HS-5 (cell line): ENCODE measurements at regions not wholly inside any gene's neighbourhood (a gene's known extent, or its start where the extent isn't known, plus 50 kb on each side); places are given as distances from the start of the nearest gene placed in this dataset.

Experiments used
- DNase-seq: peaks from one replicate; pipeline ENCODE4 v3.0.0-alpha.2; 2012; ENCODE audit warnings: low read depth

DNA sequence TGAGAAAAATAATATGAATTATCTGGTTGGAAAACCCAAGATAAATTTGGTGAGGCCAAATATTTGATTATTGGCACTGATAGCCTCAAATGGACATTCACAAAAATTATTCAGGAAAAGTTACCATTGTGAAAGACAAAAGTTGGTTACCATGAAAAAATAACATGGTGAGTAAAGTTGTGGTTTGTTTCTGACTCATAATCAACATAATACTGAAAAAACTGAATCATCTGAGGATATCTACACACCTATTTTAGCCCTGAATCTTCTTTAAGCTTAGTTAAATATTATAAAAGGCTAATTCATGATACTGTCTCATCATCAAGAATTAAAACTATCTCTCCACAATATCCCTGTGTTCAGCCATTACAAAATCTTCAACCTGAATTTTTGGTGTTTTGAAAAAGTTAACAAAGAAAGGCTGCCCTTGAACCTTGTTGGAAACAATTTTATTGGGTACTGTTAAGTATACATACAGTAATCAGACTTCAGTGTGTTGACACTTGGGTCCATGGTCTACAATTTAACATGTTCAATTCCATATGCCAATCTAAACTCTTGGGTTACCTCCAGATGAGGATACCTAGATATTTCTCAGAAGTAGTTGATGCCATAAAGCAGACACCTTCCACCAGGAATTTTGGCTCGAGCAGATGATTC is 607.5 kb upstream of the SLC39A10 start:
- DNase-seq = peak; percentile 31

DNA sequence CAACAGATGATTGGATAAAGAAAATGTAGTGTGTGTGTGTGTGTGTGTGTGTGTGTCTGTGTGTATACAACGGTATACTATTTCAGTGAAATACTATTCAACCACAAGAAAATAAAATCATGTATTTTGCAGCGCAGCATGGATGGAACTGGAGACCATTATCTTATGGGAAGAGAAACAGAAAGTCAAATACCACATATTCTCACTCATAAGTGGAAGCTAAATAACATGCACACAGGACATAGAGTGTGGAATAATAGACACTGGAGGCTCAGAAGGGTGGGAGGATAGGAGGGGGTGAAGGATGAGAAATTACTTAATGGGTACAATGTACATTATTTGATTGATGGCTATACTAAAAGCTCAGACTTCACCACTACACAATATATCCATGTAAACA is 609.1 kb upstream of the SLC39A10 start:
- DNase-seq = no peak

DNA sequence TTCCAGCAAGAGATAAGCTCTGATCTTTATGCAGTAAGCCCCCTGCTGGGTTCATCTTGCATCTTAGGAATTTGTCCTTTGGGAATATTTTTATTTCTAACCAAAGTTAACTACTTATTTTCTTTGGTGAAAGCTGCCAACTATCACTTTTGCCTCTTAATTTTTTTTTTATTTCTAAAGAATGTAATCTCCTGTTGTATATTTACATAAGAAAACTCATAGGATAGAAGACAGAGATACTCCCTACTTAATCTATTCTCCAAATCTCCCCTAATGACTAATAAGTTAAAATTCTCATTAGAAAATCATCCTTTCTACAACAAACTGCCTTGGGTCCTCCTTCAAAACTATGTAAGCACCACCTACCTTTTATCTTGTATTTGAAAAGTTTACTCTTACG is 612.2 kb upstream of the SLC39A10 start:
- DNase-seq = no peak

DNA sequence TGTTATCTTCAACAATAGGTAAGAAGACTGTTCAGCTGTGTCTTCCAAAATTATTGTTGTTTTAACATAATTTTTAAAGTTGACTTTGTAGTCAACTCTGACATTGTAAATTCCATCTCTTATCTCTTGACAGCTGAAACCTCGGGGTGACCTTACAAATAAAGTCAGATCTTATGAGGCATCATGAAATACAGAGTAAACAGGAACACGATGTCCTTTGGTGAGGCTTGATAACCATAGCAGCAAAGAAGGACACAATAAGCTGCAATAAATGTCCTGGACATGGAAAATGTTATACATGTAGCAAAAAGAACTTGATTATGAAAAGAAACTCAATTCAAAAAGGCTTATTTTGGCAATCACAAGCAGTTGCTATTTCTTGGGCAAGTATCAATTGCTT is 618.9 kb upstream of the SLC39A10 start:
- no peak for DNase-seq

DNA sequence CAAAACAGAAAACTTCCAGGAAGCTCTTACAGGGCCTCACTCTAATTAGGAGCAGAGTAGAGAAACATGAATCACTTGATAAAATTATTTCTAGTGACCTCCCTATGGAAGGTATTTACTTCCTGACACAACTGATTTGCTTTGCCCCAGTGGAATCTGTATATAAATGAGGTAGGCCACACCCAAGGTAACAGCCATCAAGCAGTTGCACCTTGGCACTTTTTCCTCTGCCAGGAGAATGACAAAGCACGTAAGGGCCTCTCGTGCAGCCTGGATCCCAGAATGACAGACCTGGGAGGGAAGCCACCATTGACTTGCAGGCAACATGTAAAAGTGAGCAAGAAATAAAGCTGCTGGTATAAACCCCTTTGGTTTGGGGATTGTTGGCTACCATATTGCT is 620.0 kb upstream of the SLC39A10 start:
- no peak for DNase-seq

DNA sequence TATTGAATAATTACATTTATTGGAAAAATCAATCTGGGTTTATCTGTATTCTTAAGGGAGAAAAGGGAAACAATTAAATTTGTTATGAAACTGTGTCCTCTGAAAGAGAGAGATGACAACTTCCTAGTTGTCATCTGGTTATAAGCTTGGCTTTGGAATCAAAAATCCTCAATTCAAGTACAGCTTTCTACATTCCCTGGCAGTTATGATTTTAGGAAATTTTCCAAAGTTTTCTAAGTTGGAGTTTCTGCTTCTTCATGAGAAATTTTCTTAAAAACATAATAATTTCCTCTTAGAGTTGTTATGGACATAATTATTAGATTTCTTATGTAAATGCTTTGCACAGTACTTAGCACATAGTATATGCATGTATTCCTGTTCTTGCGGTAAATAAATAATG is 625.6 kb upstream of the SLC39A10 start:
- no peak for DNase-seq

DNA sequence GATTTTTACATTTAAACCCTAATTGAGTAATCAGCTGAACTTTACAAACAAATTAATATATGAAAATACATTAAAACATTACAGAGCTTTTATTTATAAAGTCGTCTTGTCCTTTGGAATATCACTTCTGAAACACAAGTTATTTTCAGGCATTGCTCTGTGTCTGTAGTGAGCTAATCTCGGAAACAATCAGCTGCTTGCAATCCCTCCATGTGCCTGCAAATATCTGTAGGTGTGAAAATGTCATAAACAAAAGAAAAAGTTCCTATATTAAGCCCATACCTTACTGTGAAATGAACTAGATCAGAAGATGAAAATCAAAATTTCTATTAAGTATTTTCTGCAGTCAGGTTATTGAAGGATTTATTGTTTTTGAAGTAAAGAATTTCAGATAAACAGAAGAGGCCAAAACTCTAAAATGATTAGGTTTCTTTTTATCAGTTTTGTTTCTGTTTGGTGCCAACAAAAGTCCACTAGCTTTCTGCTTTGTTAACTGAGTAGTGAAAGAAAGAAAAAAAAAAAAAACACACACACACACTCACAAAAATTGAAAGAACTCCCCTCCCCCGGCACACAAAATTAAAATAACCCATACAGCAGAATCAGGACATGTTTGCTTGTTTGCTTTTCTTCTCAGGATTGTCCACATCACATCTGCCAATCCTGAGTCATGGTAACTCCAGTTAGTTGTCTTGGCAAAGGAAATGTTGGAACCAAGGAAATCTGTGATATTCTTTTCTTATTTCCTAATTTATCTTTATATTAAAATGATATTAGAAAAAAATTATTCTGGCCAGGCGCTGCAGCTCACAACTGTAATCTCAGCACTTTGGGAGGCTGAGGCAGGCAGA is 627.0 kb upstream of the SLC39A10 start:
- DNase-seq = no peak

DNA sequence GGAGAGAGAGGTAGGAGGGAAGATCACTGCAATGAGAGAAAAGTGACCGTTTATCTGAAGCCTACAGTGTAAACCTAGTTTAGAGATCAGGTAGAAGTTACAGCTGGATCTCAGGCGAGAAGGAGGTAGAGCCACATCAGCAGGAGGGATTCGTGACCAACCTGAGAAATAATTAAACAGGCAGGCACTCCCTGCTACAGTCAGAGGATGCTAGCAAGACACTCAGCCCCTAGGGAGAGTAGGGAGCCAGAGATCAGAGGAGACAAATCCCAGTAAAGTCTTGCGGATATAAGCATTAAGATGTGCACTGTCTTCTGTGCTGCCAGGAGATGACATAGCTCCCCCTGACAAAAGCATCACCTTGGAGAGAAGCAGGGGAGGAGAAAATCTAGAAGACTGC is 629.1 kb upstream of the SLC39A10 start:
- no peak for DNase-seq

DNA sequence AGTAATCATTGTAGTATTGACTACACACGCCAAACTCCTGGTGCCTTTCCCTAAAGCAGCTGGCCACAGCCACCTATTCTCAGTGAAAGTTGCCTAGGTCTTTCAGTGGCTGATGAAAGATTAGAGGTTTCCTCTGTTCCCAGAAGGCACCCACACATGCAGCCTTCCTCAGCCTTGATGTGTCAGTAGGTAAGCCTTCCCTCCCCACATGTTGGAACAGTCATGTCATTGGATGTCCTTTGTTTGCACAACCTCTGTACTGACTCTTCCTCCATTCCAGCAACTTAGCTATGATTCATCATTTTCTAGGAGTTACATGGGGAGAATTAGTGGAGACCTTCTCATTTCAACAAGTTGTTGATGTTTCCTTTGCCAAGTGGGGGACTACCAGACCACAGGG is 630.8 kb upstream of the SLC39A10 start:
- peak; percentile 61 for DNase-seq

DNA sequence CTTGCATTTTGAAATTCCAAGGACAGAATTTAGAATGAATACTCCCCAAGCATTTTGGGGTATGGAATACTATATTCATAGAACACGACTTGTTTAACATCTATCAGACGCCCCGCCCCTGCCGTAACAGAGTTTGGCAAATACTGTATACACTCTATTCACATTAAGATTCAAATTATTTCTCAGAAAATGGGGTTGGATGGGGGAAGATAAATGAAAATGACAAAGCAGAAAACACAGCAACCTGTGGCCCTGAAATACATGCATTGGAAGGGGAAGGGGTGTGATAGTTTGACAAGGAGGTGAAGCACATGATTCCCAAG is 634.6 kb upstream of the SLC39A10 start:
- DNase-seq = no peak

DNA sequence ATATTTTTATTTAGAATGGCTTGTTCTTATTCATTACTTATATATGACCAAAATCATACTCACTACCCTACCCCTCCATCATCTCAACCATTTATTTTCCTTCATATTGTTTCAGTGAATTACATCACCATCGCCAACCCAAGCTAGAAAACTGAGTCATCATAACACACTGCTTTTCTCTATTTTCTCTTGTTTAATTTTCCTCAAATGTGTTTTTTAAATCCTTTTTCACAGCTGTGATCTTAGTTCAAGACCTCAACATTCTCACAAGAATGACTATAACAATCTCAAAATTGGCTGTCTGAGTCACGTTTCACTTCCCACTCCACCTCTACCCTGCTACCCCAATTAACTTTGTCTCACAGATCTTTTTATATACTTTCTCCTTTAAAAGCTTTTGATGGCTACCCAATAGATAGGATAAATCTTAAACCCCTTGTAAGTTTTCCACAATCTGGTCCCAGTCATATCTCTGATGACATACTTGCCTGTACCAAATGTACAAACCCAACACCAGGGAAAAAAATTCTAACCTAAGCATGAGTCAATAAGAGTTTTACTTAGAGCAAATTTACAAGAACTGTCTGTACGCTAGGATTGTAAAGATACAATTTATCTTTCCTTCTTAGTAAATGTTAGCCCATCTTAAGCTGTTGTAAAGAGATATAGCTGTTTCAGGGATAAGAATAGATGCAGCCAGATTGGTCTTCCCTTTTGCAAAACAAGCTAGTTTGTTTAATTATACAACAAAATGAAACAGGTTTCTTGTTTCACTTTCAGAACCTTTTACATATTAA is 635.1 kb upstream of the SLC39A10 start:
- no peak for DNase-seq

DNA sequence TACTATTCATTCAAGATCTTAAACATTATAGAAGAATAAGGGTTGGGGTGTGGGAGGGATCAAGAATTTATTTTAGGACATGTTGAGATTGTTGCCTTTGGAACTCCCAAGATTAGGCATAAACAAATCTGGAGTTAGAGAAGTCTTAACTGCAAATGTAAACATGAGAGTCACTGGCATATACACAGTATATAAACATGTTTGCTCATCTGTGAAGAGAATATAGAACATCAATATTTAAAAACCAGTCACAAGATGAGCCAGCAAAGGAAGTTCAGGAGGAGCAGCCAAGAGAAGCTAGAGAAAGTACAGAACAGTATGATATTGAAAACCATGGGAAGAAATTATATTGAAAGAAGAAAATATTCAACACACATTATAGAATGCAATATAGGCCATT is 638.6 kb upstream of the SLC39A10 start:
- no peak for DNase-seq

DNA sequence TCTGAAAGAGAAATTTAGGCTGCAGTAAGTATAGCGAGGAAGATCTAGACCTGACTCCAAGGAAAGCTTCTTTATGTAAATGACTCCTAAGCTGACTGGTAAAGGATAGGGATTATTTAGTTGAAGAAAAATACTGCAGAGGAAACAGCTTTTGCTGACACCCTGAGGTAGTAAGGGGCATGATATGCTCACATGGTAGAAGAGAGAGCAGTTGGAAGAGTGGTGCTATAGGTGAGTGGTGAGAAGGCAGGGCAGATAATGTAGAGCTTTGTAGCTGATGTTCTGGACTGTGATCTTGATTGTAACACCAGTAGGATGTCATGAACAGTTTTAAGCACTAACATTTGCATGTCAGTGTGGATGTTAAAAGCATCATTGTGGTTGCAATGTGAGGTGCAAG is 639.1 kb upstream of the SLC39A10 start:
- DNase-seq = no peak

DNA sequence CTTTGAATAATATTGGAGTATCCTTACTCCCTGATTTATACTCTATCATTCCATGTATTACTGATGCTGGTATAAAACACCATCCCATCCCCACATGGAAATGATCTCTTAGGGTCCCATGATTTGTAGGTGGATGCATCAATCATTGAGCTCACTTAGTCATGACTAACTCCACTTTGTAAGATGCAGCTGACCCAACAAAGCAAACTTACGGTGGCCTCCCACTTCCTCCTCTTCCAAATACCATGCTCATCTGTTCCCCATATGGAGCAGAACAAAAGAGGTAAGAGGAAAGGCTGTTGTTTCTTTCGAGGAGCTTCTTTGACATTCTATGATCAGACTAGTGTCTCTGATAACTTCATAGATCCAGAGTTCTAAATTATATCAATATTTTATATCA is 640.2 kb upstream of the SLC39A10 start:
- DNase-seq = no peak

DNA sequence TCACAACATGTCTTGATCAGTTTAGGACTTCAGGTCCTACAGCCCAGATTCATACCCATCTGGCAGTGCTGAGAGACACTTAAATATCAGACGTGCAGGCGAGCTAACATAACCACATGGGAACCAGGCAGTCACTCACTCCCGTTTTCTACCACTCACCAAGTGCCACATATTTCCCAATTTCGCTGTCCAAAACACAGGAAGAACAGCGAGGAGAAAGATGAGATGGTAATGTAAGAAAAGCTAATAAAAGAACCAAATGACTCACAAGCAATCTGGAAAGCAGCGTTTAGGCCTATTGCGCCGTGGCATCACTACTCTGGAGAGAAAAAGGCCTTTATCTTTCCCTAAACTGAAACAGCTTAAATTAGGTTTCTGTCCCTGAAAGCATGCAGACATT is 647.8 kb upstream of the SLC39A10 start:
- DNase-seq = peak; percentile 72

DNA sequence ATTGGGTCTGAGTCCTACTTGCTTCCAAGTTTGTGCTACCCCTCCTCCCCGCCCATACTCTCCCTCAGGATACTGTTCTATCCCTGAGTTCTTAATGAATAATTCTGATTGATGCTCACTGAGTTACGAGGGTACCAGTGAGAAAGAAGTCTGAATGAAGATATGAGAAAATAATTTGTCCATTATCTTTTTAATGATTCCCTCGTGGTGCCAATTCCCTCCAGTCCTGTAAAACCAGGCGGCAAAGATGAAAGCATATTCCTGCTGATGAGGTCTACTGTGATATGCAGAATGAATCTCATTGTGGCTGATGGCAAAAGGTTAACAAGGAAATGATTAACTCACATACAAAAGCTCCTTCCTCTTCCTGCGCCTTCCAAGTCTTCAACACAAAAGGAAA is 650.2 kb upstream of the SLC39A10 start:
- DNase-seq = no peak

DNA sequence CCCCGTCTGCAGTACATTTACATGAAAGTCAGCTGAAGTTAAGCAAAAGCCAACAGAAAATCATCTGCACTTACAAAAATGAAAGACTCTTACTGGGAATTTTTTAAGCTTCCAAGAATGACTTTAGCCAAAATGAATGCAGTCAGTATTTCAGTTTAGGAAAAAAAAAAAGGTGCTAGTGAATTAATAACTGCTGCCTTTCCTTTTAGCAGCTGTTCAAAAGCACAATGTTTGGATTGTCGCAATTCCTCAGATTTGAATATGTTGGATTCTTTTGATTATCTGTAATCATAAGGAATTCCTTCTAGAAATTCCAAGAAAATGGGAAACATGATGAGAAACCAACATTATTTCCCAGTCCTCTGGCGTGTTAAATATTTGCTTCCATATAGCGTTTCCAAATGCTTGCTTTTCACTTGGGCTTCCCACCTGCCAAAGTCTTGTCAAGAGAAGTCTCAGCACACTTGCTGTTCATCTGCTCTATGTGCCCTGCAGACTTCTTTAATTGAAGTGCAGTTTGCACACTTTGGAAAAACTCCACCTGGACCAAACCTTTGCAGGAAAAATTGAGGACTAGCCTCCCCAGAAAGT is 653.0 kb upstream of the SLC39A10 start:
- DNase-seq = no peak

DNA sequence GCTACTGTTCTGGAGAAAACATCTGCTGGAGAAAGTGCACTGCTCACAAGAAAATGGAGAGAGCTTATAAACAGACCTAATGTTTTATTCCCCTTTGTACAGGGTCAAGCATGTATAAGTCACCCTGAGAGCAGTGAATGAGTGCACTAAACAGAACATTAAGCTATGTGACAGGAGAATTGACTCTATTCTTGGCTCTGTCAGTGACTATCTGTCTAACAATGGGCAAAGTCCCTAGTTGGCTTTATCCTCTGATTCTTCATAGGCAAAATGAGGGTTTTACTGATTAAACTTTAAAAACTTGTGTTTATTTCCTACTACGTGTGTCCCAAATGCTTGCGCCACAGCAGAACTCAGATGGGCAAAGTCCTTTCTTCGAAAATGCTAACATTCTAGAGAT is 655.1 kb upstream of the SLC39A10 start:
- DNase-seq = no peak

DNA sequence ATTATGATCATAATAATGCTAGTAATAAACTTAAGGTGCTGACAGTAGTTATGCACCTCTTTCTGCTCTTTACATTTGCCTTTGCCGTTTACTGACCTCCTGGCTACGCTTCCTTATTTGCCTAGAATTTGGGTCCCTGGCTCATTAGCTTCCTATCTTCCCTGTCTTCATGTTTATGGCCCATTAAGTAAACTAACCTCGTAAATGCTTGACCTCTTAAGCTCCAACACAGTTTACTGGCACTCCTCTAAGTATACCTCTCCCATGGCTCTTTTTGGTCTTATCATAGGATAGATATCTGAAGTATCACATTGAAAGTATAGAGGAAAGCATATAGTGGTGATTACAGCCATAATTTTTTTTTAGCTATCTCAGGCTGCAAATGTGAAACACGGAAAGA is 657.3 kb upstream of the SLC39A10 start:
- DNase-seq = no peak

DNA sequence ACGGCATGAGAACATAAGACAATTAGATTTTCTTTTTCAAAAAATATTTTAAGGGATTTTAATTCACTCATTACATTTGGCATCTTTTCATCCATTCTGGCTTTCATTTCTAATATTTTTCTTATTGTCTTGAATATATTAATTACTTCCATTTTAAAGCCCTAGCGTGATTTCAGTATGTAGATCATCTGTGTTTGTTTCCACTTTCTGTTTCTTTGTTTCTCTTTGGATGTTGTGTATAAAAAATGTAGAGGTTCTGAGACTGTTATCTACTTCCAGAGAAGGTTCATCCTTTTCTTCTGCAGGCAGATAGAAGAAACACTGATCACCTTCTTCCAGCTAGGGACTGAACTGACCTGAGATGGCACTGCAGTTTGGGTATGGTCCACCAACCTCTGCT is 664.4 kb upstream of the SLC39A10 start:
- no peak for DNase-seq

DNA sequence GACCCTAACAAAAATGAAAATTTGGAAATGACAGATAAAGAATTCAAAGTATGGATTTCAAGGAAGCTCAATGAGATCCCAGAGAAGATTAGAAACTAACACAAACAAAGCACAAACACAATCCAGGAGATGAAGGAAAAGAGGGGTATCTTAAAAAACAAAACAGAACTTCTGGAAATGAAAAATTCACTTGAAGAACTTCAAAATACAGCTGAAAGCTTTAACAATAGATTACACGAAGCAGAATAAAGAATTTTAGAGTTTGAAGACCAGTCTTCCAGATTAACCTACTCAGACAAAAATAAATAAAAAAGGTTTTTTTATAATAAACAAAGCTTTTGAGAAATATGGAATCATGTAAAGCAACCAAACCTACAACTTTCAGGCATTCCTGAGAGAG is 671.8 kb upstream of the SLC39A10 start:
- DNase-seq = no peak

DNA sequence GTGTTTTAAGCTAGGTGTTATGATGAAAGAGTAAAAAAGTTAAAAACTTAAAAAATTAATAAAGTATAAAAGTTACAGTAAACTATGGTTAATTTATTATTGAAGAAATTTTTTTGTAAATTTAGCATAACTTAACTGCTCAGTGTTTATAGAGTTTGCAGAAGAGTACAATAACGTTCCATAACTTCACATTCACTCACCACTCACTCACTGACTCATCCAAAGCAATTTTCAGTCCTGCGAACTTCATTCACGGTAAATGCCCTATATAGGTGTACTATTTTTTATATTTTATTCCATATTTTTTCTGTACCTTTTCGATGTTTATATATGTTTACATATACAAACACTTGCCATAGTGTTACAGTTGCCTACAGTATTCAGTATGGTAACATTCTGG is 694.8 kb upstream of the SLC39A10 start:
- DNase-seq = no peak

DNA sequence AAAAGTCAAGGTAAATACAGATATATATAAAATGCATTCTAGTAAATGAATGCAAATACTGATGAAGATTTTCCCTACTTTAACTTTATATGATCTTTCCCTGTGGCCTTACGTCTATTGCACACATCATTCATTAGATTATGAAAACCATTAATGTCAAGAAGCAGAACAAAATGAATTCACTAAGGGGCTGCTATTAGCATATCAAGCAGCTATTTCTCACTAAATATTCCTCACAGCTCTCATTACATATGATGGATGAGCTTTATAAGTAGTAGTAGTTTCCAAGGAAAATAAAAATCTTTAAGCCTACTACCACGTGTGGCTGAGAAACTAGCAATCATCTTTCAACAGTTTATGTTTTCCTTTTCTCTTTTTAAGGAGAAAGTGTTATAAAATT is 702.8 kb upstream of the SLC39A10 start:
- no peak for DNase-seq
